ENCODE measurements at regions not wholly inside any gene's neighbourhood (a gene's known extent, or its start where the extent isn't known, plus 50 kb on each side); places are given as distances from the start of the nearest gene placed in this dataset.
A peak's percentile ranks its signal among the peaks of the same experiment; 100 is the strongest.
"Not testable (repeated sequence)": the region's sequence is repeated elsewhere in the genome, so short reads cannot be mapped to it uniquely, and the experiment has no call there.

GRCh38 chr6:151154418-151154817 is 85.3 kb upstream of the AKAP12 start:
- DNase-seq (ENCODE audit: low spot score) = no peak
- in situ Hi-C loops (cut with HindIII; ENCODE audit: low sequenced_read_pairs) = no loop called here

- in situ Hi-C loops (cut with HindIII; ENCODE audit: low sequenced_read_pairs) = no loop called here
- no peak for DNase-seq (ENCODE audit: low spot score)
These were observed 84.7 kb upstream of the AKAP12 start for GRCh38 chr6:151155095-151155494.

GRCh38 chr6:151160929-151161757 is 78.6 kb upstream of the AKAP12 start:
- in situ Hi-C loops (cut with HindIII; ENCODE audit: low sequenced_read_pairs) = no loop called here

GRCh38 chr6:151164383-151164782 is 75.4 kb upstream of the AKAP12 start:
- in situ Hi-C loops (cut with HindIII; ENCODE audit: low sequenced_read_pairs) = no loop called here
- no peak for DNase-seq (ENCODE audit: low spot score)

More at GRCh38 chr6:151160929-151161757, 78.6 kb upstream of the AKAP12 start:
- no peak for DNase-seq (ENCODE audit: low spot score)

GRCh38 chr6:151166180-151166579 is 73.6 kb upstream of the AKAP12 start:
- DNase-seq (ENCODE audit: low spot score) = no peak
- in situ Hi-C loops (cut with HindIII; ENCODE audit: low sequenced_read_pairs) = no loop called here

- in situ Hi-C loops (cut with HindIII; ENCODE audit: low sequenced_read_pairs) = no loop called here
- DNase-seq (ENCODE audit: low spot score) = no peak
These were observed 72.7 kb upstream of the AKAP12 start for GRCh38 chr6:151167034-151167433.

- DNase-seq (ENCODE audit: low spot score) = no peak
- in situ Hi-C loops (cut with HindIII; ENCODE audit: low sequenced_read_pairs) = no loop called here
These were observed 69.0 kb upstream of the AKAP12 start for GRCh38 chr6:151170622-151171246.

- in situ Hi-C loops (cut with HindIII; ENCODE audit: low sequenced_read_pairs) = no loop called here
- DNase-seq (ENCODE audit: low spot score) = no peak
These were observed 67.0 kb upstream of the AKAP12 start for GRCh38 chr6:151172751-151173150.

- in situ Hi-C loops (cut with HindIII; ENCODE audit: low sequenced_read_pairs) = no loop called here
- DNase-seq (ENCODE audit: low spot score) = no peak
These were observed 63.9 kb upstream of the AKAP12 start for GRCh38 chr6:151175662-151176445.

- no peak for DNase-seq (ENCODE audit: low spot score)
- in situ Hi-C loops (cut with HindIII; ENCODE audit: low sequenced_read_pairs) = no loop called here
These were observed 62.6 kb upstream of the AKAP12 start for GRCh38 chr6:151176911-151177770.

GRCh38 chr6:151178373-151178772 is 61.4 kb upstream of the AKAP12 start:
- no peak for DNase-seq (ENCODE audit: low spot score)
- in situ Hi-C loops (cut with HindIII; ENCODE audit: low sequenced_read_pairs) = no loop called here

- in situ Hi-C loops (cut with HindIII; ENCODE audit: low sequenced_read_pairs) = no loop called here
- no peak for DNase-seq (ENCODE audit: low spot score)
These were observed 60.4 kb upstream of the AKAP12 start for GRCh38 chr6:151179321-151179720.

- in situ Hi-C loops (cut with HindIII; ENCODE audit: low sequenced_read_pairs) = no loop called here
These were observed 59.3 kb upstream of the AKAP12 start for GRCh38 chr6:151180330-151181048.

GRCh38 chr6:151181706-151182363 is 57.9 kb upstream of the AKAP12 start:
- in situ Hi-C loops (cut with HindIII; ENCODE audit: low sequenced_read_pairs) = no loop called here
- DNase-seq (ENCODE audit: low spot score) = no peak

More at GRCh38 chr6:151180330-151181048, 59.3 kb upstream of the AKAP12 start:
- no peak for DNase-seq (ENCODE audit: low spot score)

- not testable (repeated sequence) for DNase-seq (ENCODE audit: low spot score)
These were observed 56.8 kb upstream of the AKAP12 start for GRCh38 chr6:151182958-151183357.

GRCh38 chr6:151185148-151185547 is 54.6 kb upstream of the AKAP12 start:
- in situ Hi-C loops (cut with HindIII; ENCODE audit: low sequenced_read_pairs) = no loop called here

More at GRCh38 chr6:151182958-151183357, 56.8 kb upstream of the AKAP12 start:
- in situ Hi-C loops (cut with HindIII; ENCODE audit: low sequenced_read_pairs) = not testable (repeated sequence)

GRCh38 chr6:151186306-151186705 is 53.5 kb upstream of the AKAP12 start:
- in situ Hi-C loops (cut with HindIII; ENCODE audit: low sequenced_read_pairs) = no loop called here

More at GRCh38 chr6:151185148-151185547, 54.6 kb upstream of the AKAP12 start:
- DNase-seq (ENCODE audit: low spot score) = peak; percentile 11

GRCh38 chr6:151186804-151187330 is 52.9 kb upstream of the AKAP12 start:
- in situ Hi-C loops (cut with HindIII; ENCODE audit: low sequenced_read_pairs) = no loop called here
- DNase-seq (ENCODE audit: low spot score) = no peak

More at GRCh38 chr6:151186306-151186705, 53.5 kb upstream of the AKAP12 start:
- DNase-seq (ENCODE audit: low spot score) = no peak

Data from G401 (cell line).